IMR-90 (cell line): ENCODE measurements at regions not wholly inside any gene's neighbourhood (a gene's known extent, or its start where the extent isn't known, plus 50 kb on each side); places are given as distances from the start of the nearest gene placed in this dataset.

Source experiments
- BHLHE40 ChIP-seq: fragments of 150-350 bp; IDR thresholded peaks from 2 replicates; pipeline ENCODE4 v1.6.1; 2016; ENCODE audit warnings: mild to moderate bottlenecking, low read depth, low read length
- CEBPB ChIP-seq: IDR thresholded peaks from 2 replicates; pipeline ENCODE4 v1.6.1; 2012; ENCODE audit warnings: low read depth, low read length, improper control_type of control experiment
- CHD1 ChIP-seq: IDR thresholded peaks from 2 replicates; pipeline ENCODE4 v1.6.1; 2012; ENCODE audit warnings: low read depth, low read length, improper control_type of control experiment
- FOS ChIP-seq: fragments of 150-350 bp; IDR thresholded peaks from 2 replicates; pipeline ENCODE4 v1.6.1; 2016; ENCODE audit warnings: low read depth, low read length
- MAFK ChIP-seq: IDR thresholded peaks from 2 replicates; pipeline ENCODE4 v1.6.1; 2012; ENCODE audit warnings: low read depth, low read length, improper control_type of control experiment
- MAZ ChIP-seq: IDR thresholded peaks from 2 replicates; pipeline ENCODE4 v1.6.1; 2012; ENCODE audit warnings: low read depth, mild to moderate bottlenecking, low read length, improper control_type of control experiment, moderate library complexity, borderline replicate concordance
- MXI1 ChIP-seq: IDR thresholded peaks from 2 replicates; pipeline ENCODE4 v1.6.1; 2012; ENCODE audit warnings: low read depth, mild to moderate bottlenecking, low read length, moderate library complexity, borderline replicate concordance
- POLR2A ChIP-seq: IDR thresholded peaks from 2 replicates; pipeline ENCODE4 v1.6.1; 2012; ENCODE audit warnings: mild to moderate bottlenecking, low read depth, low read length
- RAD21 ChIP-seq: IDR thresholded peaks from 2 replicates; pipeline ENCODE4 v1.6.1; 2012; ENCODE audit warnings: low read length, improper control_type of control experiment
- RCOR1 ChIP-seq: IDR thresholded peaks from 2 replicates; pipeline ENCODE4 v1.6.1; 2012; ENCODE audit warnings: mild to moderate bottlenecking, low read length, improper control_type of control experiment; ENCODE audit not compliant: insufficient replicate concordance
- SMC3 ChIP-seq: fragments of 150-350 bp; IDR thresholded peaks from 2 replicates; pipeline ENCODE4 v1.6.1; 2016; ENCODE audit warnings: low read depth, mild to moderate bottlenecking, antibody characterized with exemption, low read length, moderate library complexity
- TF ChIP-seq, protein P1 (sequence below): conservative IDR thresholded peaks from 2 replicates; pipeline ENCODE4 v1.5.1; 2012; ENCODE audit warnings: mild to moderate bottlenecking, low read depth, low read length, improper control_type of control experiment
- TF ChIP-seq, protein P2 (sequence below): fragments of 150-350 bp; IDR thresholded peaks from 2 replicates; pipeline ENCODE4 v1.6.1; 2017; ENCODE audit warnings: mild to moderate bottlenecking, antibody characterized with exemption, low read length, low read depth

DNA sequence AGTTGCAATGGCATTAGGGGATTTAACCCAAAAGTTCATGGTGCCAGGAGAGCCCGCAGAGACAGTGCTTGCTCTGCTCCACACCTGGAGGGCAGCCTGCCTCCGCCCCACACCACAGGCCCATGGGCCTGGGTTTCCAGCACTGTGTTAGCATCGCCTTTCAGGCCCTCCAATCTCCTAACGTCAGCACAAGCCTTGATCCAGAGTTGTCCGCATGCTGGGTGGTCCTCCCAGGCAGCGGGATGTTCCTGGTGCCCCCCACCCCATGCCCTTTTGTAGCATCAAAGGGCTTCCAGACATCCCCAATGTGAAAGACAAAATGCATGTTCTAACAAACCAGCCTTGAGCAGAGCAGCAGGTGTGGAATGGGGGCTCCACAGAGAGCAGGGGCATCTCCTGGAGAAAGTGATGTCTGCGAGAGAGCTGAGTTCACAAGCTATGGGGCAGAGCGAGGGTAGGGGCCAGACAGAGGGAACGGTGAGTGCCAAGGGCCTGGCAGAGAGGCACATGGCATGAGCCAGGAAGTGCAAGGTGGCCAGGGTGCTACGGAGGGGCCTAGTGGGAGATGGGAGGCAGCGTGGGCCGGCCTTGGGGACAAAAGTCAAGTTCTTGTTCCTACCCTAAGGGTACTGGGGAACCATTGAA is 119.2 kb downstream of the CYP26B1 start:
- TF ChIP-seq, protein P1, sequence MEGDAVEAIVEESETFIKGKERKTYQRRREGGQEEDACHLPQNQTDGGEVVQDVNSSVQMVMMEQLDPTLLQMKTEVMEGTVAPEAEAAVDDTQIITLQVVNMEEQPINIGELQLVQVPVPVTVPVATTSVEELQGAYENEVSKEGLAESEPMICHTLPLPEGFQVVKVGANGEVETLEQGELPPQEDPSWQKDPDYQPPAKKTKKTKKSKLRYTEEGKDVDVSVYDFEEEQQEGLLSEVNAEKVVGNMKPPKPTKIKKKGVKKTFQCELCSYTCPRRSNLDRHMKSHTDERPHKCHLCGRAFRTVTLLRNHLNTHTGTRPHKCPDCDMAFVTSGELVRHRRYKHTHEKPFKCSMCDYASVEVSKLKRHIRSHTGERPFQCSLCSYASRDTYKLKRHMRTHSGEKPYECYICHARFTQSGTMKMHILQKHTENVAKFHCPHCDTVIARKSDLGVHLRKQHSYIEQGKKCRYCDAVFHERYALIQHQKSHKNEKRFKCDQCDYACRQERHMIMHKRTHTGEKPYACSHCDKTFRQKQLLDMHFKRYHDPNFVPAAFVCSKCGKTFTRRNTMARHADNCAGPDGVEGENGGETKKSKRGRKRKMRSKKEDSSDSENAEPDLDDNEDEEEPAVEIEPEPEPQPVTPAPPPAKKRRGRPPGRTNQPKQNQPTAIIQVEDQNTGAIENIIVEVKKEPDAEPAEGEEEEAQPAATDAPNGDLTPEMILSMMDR: no peak
- TF ChIP-seq BHLHE40: no peak
- TF ChIP-seq CHD1: no peak
- TF ChIP-seq, protein P2, sequence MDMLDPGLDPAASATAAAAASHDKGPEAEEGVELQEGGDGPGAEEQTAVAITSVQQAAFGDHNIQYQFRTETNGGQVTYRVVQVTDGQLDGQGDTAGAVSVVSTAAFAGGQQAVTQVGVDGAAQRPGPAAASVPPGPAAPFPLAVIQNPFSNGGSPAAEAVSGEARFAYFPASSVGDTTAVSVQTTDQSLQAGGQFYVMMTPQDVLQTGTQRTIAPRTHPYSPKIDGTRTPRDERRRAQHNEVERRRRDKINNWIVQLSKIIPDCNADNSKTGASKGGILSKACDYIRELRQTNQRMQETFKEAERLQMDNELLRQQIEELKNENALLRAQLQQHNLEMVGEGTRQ: no peak
- no peak for TF ChIP-seq FOS
- TF ChIP-seq SMC3: no peak
- no peak for TF ChIP-seq RAD21
- no peak for TF ChIP-seq POLR2A
- TF ChIP-seq MAZ: no peak
- no peak for TF ChIP-seq CEBPB
- no peak for TF ChIP-seq MXI1
- no peak for TF ChIP-seq MAFK
- TF ChIP-seq RCOR1: no peak
